ENCODE measurements at regions not wholly inside any gene's neighbourhood (a gene's known extent, or its start where the extent isn't known, plus 50 kb on each side); places are given as distances from the start of the nearest gene placed in this dataset.

DNA sequence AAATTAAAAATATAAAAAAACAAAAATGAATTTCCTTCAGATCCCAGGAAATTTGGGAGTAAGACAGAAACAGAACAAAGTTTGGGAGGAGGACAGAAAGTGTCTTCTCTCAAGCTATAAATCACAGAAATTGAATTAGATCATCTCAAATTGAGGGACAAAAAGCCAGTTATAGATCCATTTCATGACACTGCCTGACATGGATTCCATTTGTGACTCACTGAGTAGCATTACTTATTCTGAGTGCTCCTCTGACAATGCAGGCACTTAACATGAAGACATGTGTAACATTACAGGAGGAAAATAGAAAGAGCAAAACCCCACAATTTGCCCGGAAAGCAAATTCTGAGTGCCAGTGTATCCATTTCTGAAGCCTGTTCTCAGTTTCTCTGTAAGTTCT is 63.9 kb upstream of the CREB1 start:
- TF ChIP-seq, protein P1, sequence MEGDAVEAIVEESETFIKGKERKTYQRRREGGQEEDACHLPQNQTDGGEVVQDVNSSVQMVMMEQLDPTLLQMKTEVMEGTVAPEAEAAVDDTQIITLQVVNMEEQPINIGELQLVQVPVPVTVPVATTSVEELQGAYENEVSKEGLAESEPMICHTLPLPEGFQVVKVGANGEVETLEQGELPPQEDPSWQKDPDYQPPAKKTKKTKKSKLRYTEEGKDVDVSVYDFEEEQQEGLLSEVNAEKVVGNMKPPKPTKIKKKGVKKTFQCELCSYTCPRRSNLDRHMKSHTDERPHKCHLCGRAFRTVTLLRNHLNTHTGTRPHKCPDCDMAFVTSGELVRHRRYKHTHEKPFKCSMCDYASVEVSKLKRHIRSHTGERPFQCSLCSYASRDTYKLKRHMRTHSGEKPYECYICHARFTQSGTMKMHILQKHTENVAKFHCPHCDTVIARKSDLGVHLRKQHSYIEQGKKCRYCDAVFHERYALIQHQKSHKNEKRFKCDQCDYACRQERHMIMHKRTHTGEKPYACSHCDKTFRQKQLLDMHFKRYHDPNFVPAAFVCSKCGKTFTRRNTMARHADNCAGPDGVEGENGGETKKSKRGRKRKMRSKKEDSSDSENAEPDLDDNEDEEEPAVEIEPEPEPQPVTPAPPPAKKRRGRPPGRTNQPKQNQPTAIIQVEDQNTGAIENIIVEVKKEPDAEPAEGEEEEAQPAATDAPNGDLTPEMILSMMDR (IDR thresholded peaks at IDR 0.05) = no peak
- no peak for TF ChIP-seq POLR2A (IDR thresholded peaks at IDR 0.05)

Measured in heart left ventricle (tissue), 13 donors.